ENCODE measurements at regions not wholly inside any gene's neighbourhood (a gene's known extent, or its start where the extent isn't known, plus 50 kb on each side); places are given as distances from the start of the nearest gene placed in this dataset.

DNA sequence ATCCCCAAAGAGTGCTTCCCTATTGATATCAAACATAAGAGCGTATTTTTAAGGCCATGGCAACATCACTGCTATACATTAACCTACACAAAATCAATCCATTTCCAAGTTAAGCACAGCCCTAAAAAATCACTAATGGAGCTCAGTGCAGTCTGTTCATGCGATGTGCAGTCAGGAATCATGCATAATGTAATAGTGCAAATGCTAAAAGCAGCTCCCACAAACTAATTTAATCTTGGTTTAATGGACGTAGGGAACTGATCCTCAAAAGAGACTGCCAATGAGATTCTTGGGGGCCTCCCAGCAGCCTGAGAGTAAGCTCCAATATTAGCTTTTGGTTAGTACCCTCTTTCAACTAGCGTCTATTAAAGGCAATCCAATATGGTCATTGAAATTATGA, 245.9 kb downstream of the TOX3 start:
- DNase-seq (ENCODE audit: low read depth, low spot score): no peak
- Histone ChIP-seq H3K9ac (ENCODE audit: low read length) (no peak overlapping the region), H3K36me3 (ENCODE audit: control insufficient read depth in 1 of 2, insufficient read depth in 2 of 2, low read length in 2 of 2) (no peaks in the 10 kb centered on the region), H2AFZ (ENCODE audit: low read depth, low read length, poor library complexity, severe bottlenecking) (no peak overlapping the region), H3K9me2 (ENCODE audit: insufficient read depth) (no peaks in the 10 kb centered on the region), H3K4me1 (ENCODE audit: control insufficient read depth in 1 of 2, insufficient read depth in 2 of 2, low read length in 2 of 2) (no peaks in the 10 kb centered on the region), H3K27me3 (ENCODE audit: insufficient read depth, low read length) (no peaks in the 10 kb centered on the region), H3K9me3 (ENCODE audit: control insufficient read depth in 1 of 2, insufficient read depth in 1 of 2, low read depth in 1 of 2, low read length in 2 of 2) (peaks cover 17 to 20% of the 10 kb centered on the region in 2 experiments; a peak in 2 of 4 replicates), H4K20me1 (ENCODE audit: insufficient read depth) (no peaks in the 10 kb centered on the region), H3K27ac (ENCODE audit: low read depth, low read length) (no peak overlapping the region), H3K4me3 (replicated peaks in 1 of 2; ENCODE audit: low read depth in 1 of 2, low read length in 2 of 2) (no peak overlapping the region), H3K79me2 (ENCODE audit: insufficient read depth, low read length) (no peaks in the 10 kb centered on the region), H3K4me2 (ENCODE audit: low read length) (no peak overlapping the region)
- CTCF ChIA-PET: no interaction called here
- no TSS peak for BruUV-seq (replicated peaks)
- TF ChIP-seq EZH2 (IDR thresholded peaks at IDR 0.05): no peak
- no peak for TF ChIP-seq EZH2phosphoT487 (IDR thresholded peaks at IDR 0.05; ENCODE audit: borderline replicate concordance)
- TF ChIP-seq EGR1 (IDR thresholded peaks at IDR 0.05; ENCODE audit: low read depth): no peak
- TF ChIP-seq POLR2A (IDR thresholded peaks at IDR 0.05; ENCODE audit: borderline replicate concordance, extremely low read depth, insufficient read depth, insufficient read length): no peak
- TF ChIP-seq, protein P1, sequence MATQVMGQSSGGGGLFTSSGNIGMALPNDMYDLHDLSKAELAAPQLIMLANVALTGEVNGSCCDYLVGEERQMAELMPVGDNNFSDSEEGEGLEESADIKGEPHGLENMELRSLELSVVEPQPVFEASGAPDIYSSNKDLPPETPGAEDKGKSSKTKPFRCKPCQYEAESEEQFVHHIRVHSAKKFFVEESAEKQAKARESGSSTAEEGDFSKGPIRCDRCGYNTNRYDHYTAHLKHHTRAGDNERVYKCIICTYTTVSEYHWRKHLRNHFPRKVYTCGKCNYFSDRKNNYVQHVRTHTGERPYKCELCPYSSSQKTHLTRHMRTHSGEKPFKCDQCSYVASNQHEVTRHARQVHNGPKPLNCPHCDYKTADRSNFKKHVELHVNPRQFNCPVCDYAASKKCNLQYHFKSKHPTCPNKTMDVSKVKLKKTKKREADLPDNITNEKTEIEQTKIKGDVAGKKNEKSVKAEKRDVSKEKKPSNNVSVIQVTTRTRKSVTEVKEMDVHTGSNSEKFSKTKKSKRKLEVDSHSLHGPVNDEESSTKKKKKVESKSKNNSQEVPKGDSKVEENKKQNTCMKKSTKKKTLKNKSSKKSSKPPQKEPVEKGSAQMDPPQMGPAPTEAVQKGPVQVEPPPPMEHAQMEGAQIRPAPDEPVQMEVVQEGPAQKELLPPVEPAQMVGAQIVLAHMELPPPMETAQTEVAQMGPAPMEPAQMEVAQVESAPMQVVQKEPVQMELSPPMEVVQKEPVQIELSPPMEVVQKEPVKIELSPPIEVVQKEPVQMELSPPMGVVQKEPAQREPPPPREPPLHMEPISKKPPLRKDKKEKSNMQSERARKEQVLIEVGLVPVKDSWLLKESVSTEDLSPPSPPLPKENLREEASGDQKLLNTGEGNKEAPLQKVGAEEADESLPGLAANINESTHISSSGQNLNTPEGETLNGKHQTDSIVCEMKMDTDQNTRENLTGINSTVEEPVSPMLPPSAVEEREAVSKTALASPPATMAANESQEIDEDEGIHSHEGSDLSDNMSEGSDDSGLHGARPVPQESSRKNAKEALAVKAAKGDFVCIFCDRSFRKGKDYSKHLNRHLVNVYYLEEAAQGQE (IDR thresholded peaks at IDR 0.05; ENCODE audit: low read depth): no peak
- no peak for TF ChIP-seq CEBPB (IDR thresholded peaks at IDR 0.05; ENCODE audit: low read depth)
- no peak for TF ChIP-seq ELF1 (IDR thresholded peaks at IDR 0.05; ENCODE audit: borderline replicate concordance, low read depth)
- TF ChIP-seq, protein P2, sequence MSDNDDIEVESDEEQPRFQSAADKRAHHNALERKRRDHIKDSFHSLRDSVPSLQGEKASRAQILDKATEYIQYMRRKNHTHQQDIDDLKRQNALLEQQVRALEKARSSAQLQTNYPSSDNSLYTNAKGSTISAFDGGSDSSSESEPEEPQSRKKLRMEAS (IDR thresholded peaks at IDR 0.05): no peak
- TF ChIP-seq POLR2AphosphoS5 (IDR thresholded peaks at IDR 0.05; ENCODE audit: low read depth, low read length): no peak
- no peak for TF ChIP-seq ZNF274 (IDR thresholded peaks at IDR 0.05; ENCODE audit: low read depth, low read length)
- TF ChIP-seq, protein P3, sequence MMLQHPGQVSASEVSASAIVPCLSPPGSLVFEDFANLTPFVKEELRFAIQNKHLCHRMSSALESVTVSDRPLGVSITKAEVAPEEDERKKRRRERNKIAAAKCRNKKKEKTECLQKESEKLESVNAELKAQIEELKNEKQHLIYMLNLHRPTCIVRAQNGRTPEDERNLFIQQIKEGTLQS (IDR thresholded peaks at IDR 0.05): no peak
- no peak for TF ChIP-seq SIN3A (IDR thresholded peaks at IDR 0.05; ENCODE audit: low read depth)
- TF ChIP-seq SP1 (IDR thresholded peaks at IDR 0.05; ENCODE audit: low read depth): no peak
- TF ChIP-seq, protein P4, sequence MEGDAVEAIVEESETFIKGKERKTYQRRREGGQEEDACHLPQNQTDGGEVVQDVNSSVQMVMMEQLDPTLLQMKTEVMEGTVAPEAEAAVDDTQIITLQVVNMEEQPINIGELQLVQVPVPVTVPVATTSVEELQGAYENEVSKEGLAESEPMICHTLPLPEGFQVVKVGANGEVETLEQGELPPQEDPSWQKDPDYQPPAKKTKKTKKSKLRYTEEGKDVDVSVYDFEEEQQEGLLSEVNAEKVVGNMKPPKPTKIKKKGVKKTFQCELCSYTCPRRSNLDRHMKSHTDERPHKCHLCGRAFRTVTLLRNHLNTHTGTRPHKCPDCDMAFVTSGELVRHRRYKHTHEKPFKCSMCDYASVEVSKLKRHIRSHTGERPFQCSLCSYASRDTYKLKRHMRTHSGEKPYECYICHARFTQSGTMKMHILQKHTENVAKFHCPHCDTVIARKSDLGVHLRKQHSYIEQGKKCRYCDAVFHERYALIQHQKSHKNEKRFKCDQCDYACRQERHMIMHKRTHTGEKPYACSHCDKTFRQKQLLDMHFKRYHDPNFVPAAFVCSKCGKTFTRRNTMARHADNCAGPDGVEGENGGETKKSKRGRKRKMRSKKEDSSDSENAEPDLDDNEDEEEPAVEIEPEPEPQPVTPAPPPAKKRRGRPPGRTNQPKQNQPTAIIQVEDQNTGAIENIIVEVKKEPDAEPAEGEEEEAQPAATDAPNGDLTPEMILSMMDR (IDR thresholded peaks at IDR 0.05 in 2 of 3, conservative IDR thresholded peaks at IDR 0.05 in 1 of 3; ENCODE audit: borderline replicate concordance in 1 of 3, insufficient read depth in 1 of 3, low read depth in 2 of 3, low read length in 2 of 3): no peak
- TF ChIP-seq, protein P5, sequence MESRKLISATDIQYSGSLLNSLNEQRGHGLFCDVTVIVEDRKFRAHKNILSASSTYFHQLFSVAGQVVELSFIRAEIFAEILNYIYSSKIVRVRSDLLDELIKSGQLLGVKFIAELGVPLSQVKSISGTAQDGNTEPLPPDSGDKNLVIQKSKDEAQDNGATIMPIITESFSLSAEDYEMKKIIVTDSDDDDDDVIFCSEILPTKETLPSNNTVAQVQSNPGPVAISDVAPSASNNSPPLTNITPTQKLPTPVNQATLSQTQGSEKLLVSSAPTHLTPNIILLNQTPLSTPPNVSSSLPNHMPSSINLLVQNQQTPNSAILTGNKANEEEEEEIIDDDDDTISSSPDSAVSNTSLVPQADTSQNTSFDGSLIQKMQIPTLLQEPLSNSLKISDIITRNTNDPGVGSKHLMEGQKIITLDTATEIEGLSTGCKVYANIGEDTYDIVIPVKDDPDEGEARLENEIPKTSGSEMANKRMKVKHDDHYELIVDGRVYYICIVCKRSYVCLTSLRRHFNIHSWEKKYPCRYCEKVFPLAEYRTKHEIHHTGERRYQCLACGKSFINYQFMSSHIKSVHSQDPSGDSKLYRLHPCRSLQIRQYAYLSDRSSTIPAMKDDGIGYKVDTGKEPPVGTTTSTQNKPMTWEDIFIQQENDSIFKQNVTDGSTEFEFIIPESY (IDR thresholded peaks at IDR 0.05; ENCODE audit: extremely low read depth, insufficient replicate concordance, low read length): no peak
- no peak for TF ChIP-seq TCF7L2 (IDR thresholded peaks at IDR 0.05; ENCODE audit: borderline replicate concordance, extremely low read depth, insufficient read depth, insufficient read length)
- TF ChIP-seq CBX3 (IDR thresholded peaks at IDR 0.05; ENCODE audit: low read depth): no peak
- TF ChIP-seq JUND (IDR thresholded peaks at IDR 0.05): no peak
- ATAC-seq: no peak
- intact Hi-C loops (cut with micrococcal nuclease): no loop called here
- POLR2A ChIA-PET: no interaction called here
- RAD21 ChIA-PET (ENCODE audit: low non-redundant PET in 1 of 2, low total read pairs in 2 of 2, uncharacterized antibody in 2 of 2, unreplicated experiment in 2 of 2): no interaction called here
